ENCODE measurements at regions not wholly inside any gene's neighbourhood (a gene's known extent, or its start where the extent isn't known, plus 50 kb on each side); places are given as distances from the start of the nearest gene placed in this dataset.

DNA sequence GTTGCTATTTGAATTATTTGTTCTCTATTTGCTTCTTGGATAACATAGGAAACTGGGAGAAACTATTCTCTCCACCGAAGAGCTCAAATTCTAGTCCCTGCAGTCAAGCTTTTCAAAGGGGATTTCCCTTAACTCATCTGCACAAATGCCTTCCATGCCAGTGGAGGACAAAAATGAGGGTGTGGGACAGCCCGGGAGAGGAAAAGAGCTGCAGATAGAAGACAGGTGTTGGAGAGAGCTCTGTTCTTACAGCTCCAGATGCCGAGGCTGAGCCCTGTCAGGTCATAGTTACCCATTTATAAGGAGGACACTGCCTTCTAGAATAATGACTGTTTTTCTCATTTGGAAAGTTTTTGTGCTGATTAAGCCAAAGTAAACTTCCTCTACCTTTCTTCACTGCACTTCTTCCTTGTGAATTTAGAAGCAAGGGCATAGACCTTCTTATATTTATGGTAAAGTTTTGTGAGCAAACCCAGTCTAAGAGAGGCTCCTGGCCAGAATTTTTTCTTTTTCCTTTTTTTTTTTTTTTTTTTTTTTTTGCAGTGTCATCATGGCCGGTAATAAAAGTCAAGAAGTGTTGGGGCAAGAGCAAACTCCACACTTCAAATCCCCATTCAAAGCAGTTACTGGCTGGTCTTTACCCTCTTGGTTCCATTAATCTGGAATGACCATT is 177.2 kb downstream of the ABCC12 start:
- H3K27ac ChIP-seq (ENCODE audit: extremely low read length, insufficient read depth, low read length): no peak overlapping the region
- FAIRE-seq: no peak

DNA sequence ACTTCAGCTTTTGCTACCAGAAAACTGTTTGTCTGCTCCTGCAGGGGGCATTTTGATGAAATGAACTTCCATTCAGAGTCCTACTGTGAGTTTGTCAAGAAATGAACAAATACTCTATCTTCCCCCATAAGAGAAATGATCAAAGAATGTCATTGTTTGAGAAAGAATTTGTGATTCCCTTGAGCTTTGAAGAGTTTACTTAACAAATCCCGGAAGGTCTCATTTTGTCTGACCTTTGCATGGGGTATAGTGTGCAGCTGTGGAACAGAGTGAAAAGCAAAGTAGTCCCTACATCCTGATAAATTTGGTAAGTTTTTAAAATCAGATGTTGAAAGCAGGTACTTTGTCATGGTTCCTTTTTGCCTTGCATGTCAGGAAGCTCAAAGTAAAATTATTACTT is 178.0 kb downstream of the ABCC12 start:
- no peaks in the 10 kb centered on the region for H3K79me2 ChIP-seq (ENCODE audit: insufficient read depth, low read length)
- H3K4me2 ChIP-seq (ENCODE audit: low read depth, low read length): no peak overlapping the region
- intact Hi-C loops (cut with micrococcal nuclease; ENCODE audit: unreplicated experiment) (no loop called here), in situ Hi-C loops (cut with HindIII; ENCODE audit: extremely low pct_ligation_motif_present, low pct_unique_long_range_greater_than_20kb) (no loop called here)
- H3K36me3 ChIP-seq (replicated peaks in 1 of 2; ENCODE audit: control insufficient read depth in 1 of 2, insufficient read depth in 2 of 2, low read length in 2 of 2): no peaks in the 10 kb centered on the region
- no peak overlapping the region for H3K4me3 ChIP-seq (replicated peaks in 1 of 3; ENCODE audit: insufficient read depth in 1 of 3, low read depth in 2 of 3, low read length in 3 of 3)
- ATAC-seq (peak; percentile 54), FAIRE-seq (peak; percentile 60), DNase-seq (ENCODE audit: low spot score) (peak; percentile 59)
- no peaks in the 10 kb centered on the region for H4K20me1 ChIP-seq (ENCODE audit: insufficient read depth, low read length)
- ChIA-PET CTCF (ENCODE audit: low intra/inter-chr PET ratio, low total read pairs) (no interaction called here), POLR2A (interaction anchor here (0.6 kb wide), 1 partner anchor 1018 kb away, joined by 3 read pairs; no protein-coding TSS in a partner anchor)
- no peak overlapping the region for H3K27ac ChIP-seq (ENCODE audit: extremely low read length, insufficient read depth, low read length)
- no TSS peak for BruUV-seq (replicated peaks)
- H2AFZ ChIP-seq (ENCODE audit: low read length): no peak overlapping the region
- H3K4me1 ChIP-seq (ENCODE audit: insufficient read depth, low read length): peaks cover 18% of the 10 kb centered on the region
- WGBS (ENCODE audit: low lambda C conversion rate): 0% methylated on average over 1 of the region's 1 CpG
- peaks cover 0 to 6% of the 10 kb centered on the region in 2 experiments; a peak in 1 of 5 replicates for H3K27me3 ChIP-seq (ENCODE audit: control insufficient read depth in 1 of 2, insufficient read depth in 2 of 2, low read length in 2 of 2)
- no peak overlapping the region for H3K9ac ChIP-seq (ENCODE audit: insufficient read depth, low read depth, low read length)
- H3K9me3 ChIP-seq (ENCODE audit: low read length): no peaks in the 10 kb centered on the region
- no peak for TF ChIP-seq ZFP82 (CRISPR knock-in tag; IDR thresholded peaks at IDR 0.05; ENCODE audit: borderline replicate concordance)
- no peak for TF ChIP-seq GFI1 (CRISPR knock-in tag; IDR thresholded peaks at IDR 0.05; ENCODE audit: borderline replicate concordance)
- TF ChIP-seq ZNF136 (CRISPR knock-in tag; IDR thresholded peaks at IDR 0.05; ENCODE audit: low read depth): no peak
- TF ChIP-seq STAT5B (CRISPR knock-in tag; IDR thresholded peaks at IDR 0.05): no peak
- no peak for TF ChIP-seq ZNF550 (CRISPR knock-in tag; IDR thresholded peaks at IDR 0.05; ENCODE audit: borderline replicate concordance)
- TF ChIP-seq POLR2AphosphoS2 (IDR thresholded peaks at IDR 0.05; ENCODE audit: low read depth, low read length): no peak
- TF ChIP-seq, protein P1, sequence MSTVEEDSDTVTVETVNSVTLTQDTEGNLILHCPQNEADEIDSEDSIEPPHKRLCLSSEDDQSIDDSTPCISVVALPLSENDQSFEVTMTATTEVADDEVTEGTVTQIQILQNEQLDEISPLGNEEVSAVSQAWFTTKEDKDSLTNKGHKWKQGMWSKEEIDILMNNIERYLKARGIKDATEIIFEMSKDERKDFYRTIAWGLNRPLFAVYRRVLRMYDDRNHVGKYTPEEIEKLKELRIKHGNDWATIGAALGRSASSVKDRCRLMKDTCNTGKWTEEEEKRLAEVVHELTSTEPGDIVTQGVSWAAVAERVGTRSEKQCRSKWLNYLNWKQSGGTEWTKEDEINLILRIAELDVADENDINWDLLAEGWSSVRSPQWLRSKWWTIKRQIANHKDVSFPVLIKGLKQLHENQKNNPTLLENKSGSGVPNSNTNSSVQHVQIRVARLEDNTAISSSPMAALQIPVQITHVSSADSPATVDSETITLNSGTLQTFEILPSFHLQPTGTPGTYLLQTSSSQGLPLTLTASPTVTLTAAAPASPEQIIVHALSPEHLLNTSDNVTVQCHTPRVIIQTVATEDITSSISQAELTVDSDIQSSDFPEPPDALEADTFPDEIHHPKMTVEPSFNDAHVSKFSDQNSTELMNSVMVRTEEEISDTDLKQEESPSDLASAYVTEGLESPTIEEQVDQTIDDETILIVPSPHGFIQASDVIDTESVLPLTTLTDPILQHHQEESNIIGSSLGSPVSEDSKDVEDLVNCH (CRISPR knock-in tag; IDR thresholded peaks at IDR 0.05): no peak

More for the DNA sequence above, 177.2 kb downstream of the ABCC12 start:
- CTCF ChIA-PET (ENCODE audit: low intra/inter-chr PET ratio, low total read pairs): no interaction called here
- Histone ChIP-seq H3K79me2 (ENCODE audit: insufficient read depth, low read length) (no peaks in the 10 kb centered on the region), H3K9me3 (ENCODE audit: low read length) (no peaks in the 10 kb centered on the region), H3K4me3 (replicated peaks in 1 of 3; ENCODE audit: insufficient read depth in 1 of 3, low read depth in 2 of 3, low read length in 3 of 3) (no peak overlapping the region), H4K20me1 (ENCODE audit: insufficient read depth, low read length) (no peaks in the 10 kb centered on the region), H3K9ac (ENCODE audit: insufficient read depth, low read depth, low read length) (no peak overlapping the region), H2AFZ (ENCODE audit: low read length) (no peak overlapping the region), H3K27me3 (ENCODE audit: control insufficient read depth in 1 of 2, insufficient read depth in 2 of 2, low read length in 2 of 2) (peaks cover 0 to 6% of the 10 kb centered on the region in 2 experiments; a peak in 1 of 5 replicates), H3K36me3 (replicated peaks in 1 of 2; ENCODE audit: control insufficient read depth in 1 of 2, insufficient read depth in 2 of 2, low read length in 2 of 2) (no peaks in the 10 kb centered on the region), H3K4me1 (ENCODE audit: insufficient read depth, low read length) (peaks cover 18% of the 10 kb centered on the region), H3K4me2 (ENCODE audit: low read depth, low read length) (no peak overlapping the region)
- WGBS (ENCODE audit: low lambda C conversion rate): under 1% methylated on average over 4 of the region's 4 CpGs
- intact Hi-C loops (cut with micrococcal nuclease; ENCODE audit: unreplicated experiment): no loop called here
- no peak for DNase-seq (ENCODE audit: low spot score)
- POLR2A ChIA-PET: no interaction called here
- TF ChIP-seq MYPOP (CRISPR knock-in tag; IDR thresholded peaks at IDR 0.05): no peak
- no peak for TF ChIP-seq TBP (CRISPR knock-in tag; IDR thresholded peaks at IDR 0.05)
- TF ChIP-seq MAFK (conservative IDR thresholded peaks at IDR 0.05 in 1 of 2, IDR thresholded peaks at IDR 0.05 in 1 of 2; ENCODE audit: low read length in 2 of 2): peak in 1 of 2 experiments; percentile 39; a peak in 3 of 4 replicates
- in situ Hi-C loops (cut with HindIII; ENCODE audit: extremely low pct_ligation_motif_present, low pct_unique_long_range_greater_than_20kb): no loop called here
- ATAC-seq: no peak
- BruUV-seq (replicated peaks): no TSS peak
